ENCODE measurements at regions not wholly inside any gene's neighbourhood (a gene's known extent, or its start where the extent isn't known, plus 50 kb on each side); places are given as distances from the start of the nearest gene placed in this dataset.

DNA sequence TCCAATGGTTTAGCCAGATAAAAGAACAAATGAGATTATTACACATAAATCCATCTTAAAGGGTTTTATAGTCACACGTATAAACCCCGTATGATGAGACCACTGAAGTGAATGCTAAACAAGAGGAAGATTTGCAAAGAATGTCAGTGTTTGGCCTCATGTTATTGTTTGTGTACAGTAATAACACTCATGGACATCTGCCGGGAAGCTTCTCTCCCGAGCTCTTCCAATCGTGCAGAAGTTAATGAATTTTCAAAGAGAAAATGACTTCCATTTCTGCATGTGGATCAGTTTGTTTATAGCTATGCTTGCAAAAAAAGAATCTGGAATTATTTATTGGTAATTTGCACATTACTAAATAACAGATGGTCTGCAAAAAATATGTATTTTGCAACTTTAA, 88.5 kb upstream of the APCDD1 start:
- DNase-seq, result no peak

- DNase-seq, result no peak
These were observed 86.6 kb upstream of the APCDD1 start for GRCh38 chr18:10367836-10368235.

DNA sequence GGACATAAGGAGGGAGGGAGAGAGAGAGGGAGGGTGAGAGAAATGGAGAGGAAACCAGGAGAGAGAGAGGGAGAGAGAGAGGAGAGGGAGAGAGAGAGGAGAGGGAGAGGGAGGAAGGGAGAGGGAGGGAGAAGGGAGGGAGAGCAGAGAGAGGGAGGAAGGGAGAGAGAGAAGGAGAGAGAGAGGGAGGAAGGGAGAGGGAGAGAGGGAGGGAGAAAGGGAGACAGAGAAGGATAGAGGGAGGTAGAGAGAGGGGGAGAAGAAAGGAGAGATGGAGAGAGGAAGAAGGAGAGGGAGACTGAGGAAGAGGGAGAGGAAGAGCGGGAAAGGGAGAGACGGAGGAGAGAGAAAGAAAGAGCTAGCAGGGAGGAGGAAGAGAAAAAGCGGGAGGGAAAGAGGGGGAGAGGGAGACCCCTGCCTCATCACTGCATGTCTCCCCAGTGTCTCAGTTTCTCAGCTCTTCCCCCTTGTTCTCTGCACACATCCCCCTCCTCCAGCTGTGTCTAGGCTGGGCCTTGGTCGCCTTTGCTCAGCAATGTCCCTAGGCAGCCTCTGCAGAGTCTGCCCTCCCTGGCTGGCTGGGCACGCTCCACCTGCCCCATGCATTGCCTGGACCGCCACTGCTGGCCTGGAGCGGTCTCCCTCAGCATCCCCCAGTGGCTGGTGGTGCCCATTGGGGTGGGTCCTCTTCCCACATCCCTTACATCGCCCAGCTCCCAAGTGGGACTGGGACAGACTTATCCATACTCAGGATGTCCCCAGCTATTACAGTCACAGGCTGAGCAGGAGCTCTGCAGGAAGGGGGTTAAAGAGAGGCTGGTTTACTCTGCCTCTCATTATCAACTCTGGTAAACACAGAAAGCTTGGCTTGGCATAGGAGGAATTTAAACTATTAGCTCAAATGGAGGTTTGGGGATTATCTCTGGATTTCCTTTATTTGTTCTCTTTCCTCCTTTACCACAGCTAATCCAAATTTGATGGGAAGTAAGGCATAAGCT, 85.7 kb upstream of the APCDD1 start:
- no peak for DNase-seq

DNA sequence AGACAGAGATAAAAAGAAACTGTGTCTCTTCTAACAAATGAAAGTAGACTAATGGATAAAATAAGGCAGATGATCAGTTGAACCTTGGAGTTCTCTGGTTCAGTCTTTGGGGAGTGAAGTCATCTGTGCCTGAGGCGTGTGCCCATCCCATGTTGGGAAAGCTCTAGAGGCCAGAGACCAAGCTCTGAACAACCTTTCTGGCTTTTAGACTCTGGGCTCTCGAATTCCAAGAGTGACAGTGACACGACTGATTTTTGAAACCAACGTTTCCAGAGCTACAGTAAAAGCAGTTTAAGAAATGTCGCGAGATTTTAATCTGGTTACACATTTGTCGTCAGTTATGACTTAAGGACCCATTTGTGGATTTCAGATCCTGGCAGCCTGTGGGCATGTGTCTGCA, 83.7 kb upstream of the APCDD1 start:
- no peak for DNase-seq

DNA sequence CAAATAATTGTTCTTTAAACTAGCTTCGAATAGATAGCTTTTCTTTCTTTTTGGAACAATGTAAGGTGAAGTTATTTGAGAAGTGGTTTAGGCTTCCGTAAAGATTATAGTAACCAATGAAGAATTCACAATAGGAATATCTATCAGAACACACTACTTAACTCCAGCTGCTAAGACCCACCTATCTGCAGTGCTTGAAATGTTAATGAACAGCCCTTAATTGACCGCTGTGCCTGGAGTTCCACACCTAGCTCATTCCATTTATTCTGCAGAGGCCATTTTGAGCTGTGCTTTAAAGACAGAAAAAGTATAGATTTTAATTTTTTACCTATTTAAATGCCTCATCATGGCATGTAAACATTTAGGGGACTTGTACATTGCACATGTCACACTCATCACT, 83.3 kb upstream of the APCDD1 start:
- DNase-seq, result no peak

GRCh38 chr18:10374195-10374594, 80.2 kb upstream of the APCDD1 start:
- DNase-seq, result no peak

- DNase-seq, result no peak
These were observed 79.7 kb upstream of the APCDD1 start for GRCh38 chr18:10374636-10375293.

- DNase-seq, result no peak
These were observed 77.7 kb upstream of the APCDD1 start for GRCh38 chr18:10376731-10377130.

DNA sequence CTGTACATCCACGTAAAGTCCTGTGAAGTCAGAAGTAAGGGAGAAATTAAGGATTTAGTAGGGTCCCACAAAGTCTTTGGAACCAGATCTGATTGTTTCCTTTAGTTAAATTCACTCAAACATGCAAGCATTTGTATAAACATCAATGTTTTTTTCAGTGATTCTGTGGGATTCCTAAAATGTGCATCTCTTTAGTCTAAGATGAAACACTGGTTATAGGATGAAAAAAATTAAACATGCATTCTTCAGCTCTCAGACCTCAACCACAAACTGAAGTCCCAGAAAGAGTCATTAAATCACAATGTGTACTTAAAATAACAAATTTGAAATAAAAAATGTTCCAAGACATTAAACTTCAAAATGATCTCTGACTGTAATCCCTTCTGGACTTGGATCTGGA, 76.5 kb upstream of the APCDD1 start:
- DNase-seq, result no peak

DNA sequence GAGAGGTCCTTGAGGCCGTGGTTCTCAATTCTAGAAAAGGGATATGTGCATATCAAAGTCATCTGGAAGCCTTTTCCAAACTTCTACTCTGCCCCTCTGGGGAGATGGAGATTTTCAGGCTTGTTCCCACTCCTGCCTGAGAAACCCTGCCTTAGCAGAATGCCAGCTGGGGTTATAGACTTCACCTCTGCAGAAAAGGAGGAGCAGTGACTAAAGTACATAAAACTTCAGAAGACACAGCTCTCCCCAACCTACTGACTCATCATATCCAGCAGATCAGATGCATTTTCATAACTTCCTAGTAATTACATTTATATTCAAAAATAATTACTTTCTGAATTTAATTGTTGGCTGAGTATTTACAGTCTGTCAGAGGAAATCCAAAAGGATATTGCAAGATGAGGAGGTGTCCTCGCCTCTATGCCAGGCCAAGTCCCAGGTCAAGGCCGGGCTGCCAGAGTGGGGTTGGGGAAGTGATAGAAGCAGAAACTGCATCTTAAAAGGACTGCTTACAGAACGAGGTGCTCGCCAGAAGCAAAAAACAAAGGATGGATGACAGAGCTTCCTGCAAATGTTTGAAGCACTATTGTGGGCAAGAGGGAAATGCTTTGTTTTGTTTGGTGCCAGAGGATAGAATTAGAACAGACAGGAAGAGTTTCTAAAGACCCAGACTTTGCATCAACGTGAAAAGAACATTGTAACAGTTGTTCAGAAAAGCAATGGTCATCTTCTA, 75.6 kb upstream of the APCDD1 start:
- no peak for DNase-seq

DNA sequence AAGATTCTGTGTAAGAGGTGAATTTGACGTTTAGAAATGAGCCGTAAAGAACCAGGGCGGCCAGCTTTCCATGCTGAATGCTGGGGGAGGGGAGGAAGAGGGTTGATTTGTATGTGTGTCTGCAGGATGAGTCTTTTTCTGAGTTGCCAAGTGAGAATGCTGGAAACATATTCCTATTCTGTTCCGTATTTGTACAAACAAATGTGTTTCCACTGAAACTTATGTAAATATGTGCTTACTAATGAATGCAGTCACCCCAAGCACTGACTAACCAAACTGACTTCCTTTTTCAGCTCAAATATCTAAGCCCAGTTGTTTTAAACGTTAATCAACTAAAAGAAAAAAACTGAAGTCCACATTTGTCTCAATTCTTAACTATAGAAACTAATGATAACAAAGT, 74.9 kb upstream of the APCDD1 start:
- DNase-seq, result no peak

GRCh38 chr18:10381516-10381915, 72.9 kb upstream of the APCDD1 start:
- no peak for DNase-seq

DNA sequence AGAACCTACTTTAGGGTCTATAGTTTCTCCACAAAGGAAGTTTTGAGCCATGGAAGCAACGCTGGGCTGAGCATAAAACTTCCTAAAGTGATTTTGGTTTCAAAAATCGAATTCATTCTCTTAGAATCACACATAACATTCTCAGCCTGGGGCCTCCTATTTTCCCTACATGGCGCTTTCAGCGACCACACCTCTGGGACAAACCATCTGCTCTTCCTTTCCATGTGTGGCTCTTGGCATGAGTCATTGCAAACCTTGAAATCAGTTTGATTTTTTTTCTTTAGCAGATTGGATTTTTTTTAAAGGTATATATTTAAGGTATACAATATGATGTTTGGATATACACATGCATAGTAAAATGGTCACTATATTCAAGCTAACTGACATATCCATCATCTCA, 72.5 kb upstream of the APCDD1 start:
- no peak for DNase-seq

DNA sequence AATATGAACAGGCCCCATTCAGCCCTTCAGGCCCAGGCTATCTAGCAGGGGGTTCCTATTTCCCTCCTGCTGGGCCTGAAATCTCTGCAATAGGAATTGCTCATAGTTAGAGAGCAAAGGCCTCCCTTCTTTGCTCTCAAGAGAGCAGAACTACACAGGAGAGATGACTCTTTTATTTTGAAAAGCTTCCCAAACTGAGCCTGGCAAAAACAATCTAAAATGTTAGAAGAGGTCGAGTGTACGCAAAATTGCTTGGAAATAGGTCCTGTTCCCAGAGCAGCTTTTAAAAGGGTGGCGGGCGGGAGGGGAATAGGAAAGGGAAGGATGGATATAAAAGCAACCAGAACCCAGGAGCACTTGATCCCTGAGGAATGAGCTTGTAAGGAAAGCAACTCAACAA, 68.4 kb upstream of the APCDD1 start:
- DNase-seq, result no peak

GRCh38 chr18:10386956-10387355, 67.5 kb upstream of the APCDD1 start:
- DNase-seq, result no peak

GRCh38 chr18:10387399-10387798, 67.0 kb upstream of the APCDD1 start:
- DNase-seq, result no peak

GRCh38 chr18:10388373-10388772, 66.1 kb upstream of the APCDD1 start:
- DNase-seq, result no peak

GRCh38 chr18:10391506-10391905, 62.9 kb upstream of the APCDD1 start:
- DNase-seq, result no peak

GRCh38 chr18:10397004-10397403, 57.4 kb upstream of the APCDD1 start:
- DNase-seq, result no peak

GRCh38 chr18:10398571-10398970, 55.9 kb upstream of the APCDD1 start:
- no peak for DNase-seq

DNA sequence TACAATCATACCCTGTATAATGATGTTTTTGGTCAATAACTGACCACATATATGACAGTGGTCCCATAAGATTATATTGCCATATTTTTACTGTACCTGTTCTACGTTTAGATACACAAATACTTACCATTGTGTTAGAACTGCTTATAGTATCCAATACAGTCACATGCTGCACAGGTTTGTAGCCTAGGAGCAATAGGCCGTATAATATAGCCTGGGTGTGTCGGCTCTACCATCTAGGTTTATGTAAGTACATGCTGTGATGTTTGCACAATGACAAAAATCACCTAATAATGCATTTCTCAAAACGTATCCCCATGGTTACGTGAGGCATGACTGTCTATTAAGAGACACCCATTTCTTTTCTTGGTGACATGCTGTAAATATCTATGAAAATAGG, 55.0 kb upstream of the APCDD1 start:
- no peak for DNase-seq

GRCh38 chr18:10400534-10401307, 53.7 kb upstream of the APCDD1 start:
- DNase-seq, result no peak

- DNase-seq, result no peak
These were observed 52.9 kb upstream of the APCDD1 start for GRCh38 chr18:10401521-10401920.

All from NCI-H1436 (cell line).